ENCODE measurements at regions not wholly inside any gene's neighbourhood (a gene's known extent, or its start where the extent isn't known, plus 50 kb on each side); places are given as distances from the start of the nearest gene placed in this dataset.

GRCh38 chr1:115175596-115175995 is 86.3 kb upstream of the TSPAN2 start:
- TF ChIP-seq POLR2A (IDR thresholded peaks at IDR 0.05; ENCODE audit: low read length) (no peak), GATA1 (IDR thresholded peaks at IDR 0.05; ENCODE audit: low read depth, low read length) (no peak)

Data from erythroblast (primary cell).